Psoas muscle (tissue), 7 donors: ENCODE measurements at regions not wholly inside any gene's neighbourhood (a gene's known extent, or its start where the extent isn't known, plus 50 kb on each side); places are given as distances from the start of the nearest gene placed in this dataset.

Experiments
- ATAC-seq, 4 donors: fragments of 200-7000 bp; cut with Tn5 transposase; one replicate each; pipeline ENCODE4 v1.9.1; 2020; ENCODE audit warnings: moderate library complexity in 3 of 4, mild to moderate bottlenecking in 2 of 4
- DNase-seq, 2 donors: peaks; one replicate each; pipeline ENCODE4 v3.0.0-alpha.2; 2020
- H3K27ac ChIP-seq: fragments of 200-600 bp; one replicate; pipeline ENCODE4 v1.8.0; 2022
- H3K27me3 ChIP-seq, 3 donors: fragments of 200-600 bp in 1 of 3; one replicate each; pipeline versions ENCODE4 v1.6.1 to v1.8.0; 2013 to 2022; ENCODE audit warnings: low read length in 2 of 3, mild to moderate bottlenecking in 2 of 3, moderate library complexity in 1 of 3; ENCODE audit not compliant: insufficient read depth in 3 of 3
- H3K36me3 ChIP-seq, 2 donors: fragments of 200-600 bp in 1 of 2; one replicate each; pipeline versions ENCODE4 v1.6.1 to v1.8.0; 2013 to 2022; ENCODE audit warnings: low read depth in 1 of 2, mild to moderate bottlenecking in 1 of 2, moderate library complexity in 1 of 2; ENCODE audit not compliant: insufficient read depth in 1 of 2
- H3K4me1 ChIP-seq: fragments of 200-600 bp; one replicate; pipeline ENCODE4 v1.8.0; 2022
- H3K4me3 ChIP-seq: fragments of 200-600 bp; one replicate; pipeline ENCODE4 v1.8.0; 2022; ENCODE audit warnings: mild to moderate bottlenecking
- H3K9me3 ChIP-seq: fragments of 200-600 bp; one replicate; pipeline ENCODE4 v1.8.0; 2022
- WGBS, 3 donors: extraction: QIAGEN DNeasy Blood & Tissue Kit; methylation state at CpG; one replicate each; pipeline versions ENCODE4 v1.1.6 to v1.1.7; 2013; 5-methylcytosine and 5-hydroxymethylcytosine counted together
- intact Hi-C, 2 donors: fragments of 100-400 bp; cut with DNase I; formaldehyde crosslinking; loops; one replicate each; pipeline versions ENCODE4 v1.11.0 to v1.14.2; 2022
- TF ChIP-seq, protein P1 (sequence below): fragments of 200-600 bp; IDR thresholded peaks from one replicate; pipeline ENCODE4 v1.8.0; 2022; ENCODE audit warnings: antibody characterized with exemption
- donor health status: healthy with polysubstance abuse.
- donor health status: DM: no; HTN: no; CAD: no; lungs with moderate emphysema.
- donor health status: Bipolar disorder and iron deficiency.
- donor health status: healthy.
- donor health status: DM: yes; HTN: yes; CAD: no.
- donor health status: DM: no; HTN: no; CAD: no.
- donor health status: DM: yes; HTN: yes; CAD: no.

DNA sequence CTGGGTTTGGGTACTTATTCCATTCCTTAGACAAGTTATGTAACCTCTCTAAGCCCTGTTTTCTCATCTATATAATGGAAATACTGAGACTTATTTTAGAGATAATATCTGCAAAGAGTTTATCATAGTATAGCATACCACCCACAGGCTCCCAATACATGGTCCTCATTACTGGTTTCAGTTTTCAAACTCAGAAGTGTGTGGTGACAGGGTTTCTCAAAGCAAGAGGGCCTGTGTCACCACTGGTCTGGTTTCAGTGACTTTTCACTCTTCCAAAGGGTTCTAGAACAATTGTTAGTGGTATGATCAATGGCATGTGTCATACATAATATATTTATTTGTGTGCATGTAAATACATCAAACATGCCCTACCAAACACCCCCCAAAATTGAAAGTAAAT is 89.2 kb upstream of the BMPER start:
- ATAC-seq (no peak), DNase-seq (no peak)
- peaks cover 4% of the 10 kb centered on the region for H3K4me1 ChIP-seq
- TF ChIP-seq, protein P1, sequence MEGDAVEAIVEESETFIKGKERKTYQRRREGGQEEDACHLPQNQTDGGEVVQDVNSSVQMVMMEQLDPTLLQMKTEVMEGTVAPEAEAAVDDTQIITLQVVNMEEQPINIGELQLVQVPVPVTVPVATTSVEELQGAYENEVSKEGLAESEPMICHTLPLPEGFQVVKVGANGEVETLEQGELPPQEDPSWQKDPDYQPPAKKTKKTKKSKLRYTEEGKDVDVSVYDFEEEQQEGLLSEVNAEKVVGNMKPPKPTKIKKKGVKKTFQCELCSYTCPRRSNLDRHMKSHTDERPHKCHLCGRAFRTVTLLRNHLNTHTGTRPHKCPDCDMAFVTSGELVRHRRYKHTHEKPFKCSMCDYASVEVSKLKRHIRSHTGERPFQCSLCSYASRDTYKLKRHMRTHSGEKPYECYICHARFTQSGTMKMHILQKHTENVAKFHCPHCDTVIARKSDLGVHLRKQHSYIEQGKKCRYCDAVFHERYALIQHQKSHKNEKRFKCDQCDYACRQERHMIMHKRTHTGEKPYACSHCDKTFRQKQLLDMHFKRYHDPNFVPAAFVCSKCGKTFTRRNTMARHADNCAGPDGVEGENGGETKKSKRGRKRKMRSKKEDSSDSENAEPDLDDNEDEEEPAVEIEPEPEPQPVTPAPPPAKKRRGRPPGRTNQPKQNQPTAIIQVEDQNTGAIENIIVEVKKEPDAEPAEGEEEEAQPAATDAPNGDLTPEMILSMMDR = no peak
- no peaks in the 10 kb centered on the region for H3K36me3 ChIP-seq
- no peaks in the 10 kb centered on the region for H3K27me3 ChIP-seq
- intact Hi-C loops = no loop called here
- no peak overlapping the region for H3K27ac ChIP-seq
- peaks cover 6% of the 10 kb centered on the region for H3K9me3 ChIP-seq
- H3K4me3 ChIP-seq = no peak overlapping the region

DNA sequence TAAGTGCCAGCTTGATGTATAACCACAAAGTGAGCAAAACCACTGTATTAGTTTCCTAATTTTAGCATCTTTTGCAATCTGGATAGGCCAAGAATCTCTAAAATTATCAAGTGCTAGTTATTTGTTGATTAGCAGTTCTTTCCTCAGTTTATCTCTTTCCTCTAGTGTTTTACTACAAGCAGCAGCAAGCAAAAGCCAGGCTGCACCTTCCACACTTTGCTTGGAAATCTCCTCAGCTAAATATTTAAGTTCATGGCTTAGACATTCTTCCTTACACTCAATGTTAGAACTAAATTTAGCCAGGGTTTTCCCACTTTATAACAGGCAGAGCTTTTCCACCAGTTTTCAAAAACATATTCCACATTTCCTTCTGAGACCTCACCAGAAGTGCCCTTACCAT is 85.7 kb upstream of the BMPER start:
- Histone ChIP-seq H3K4me3 (no peak overlapping the region), H3K9me3 (peaks cover 6% of the 10 kb centered on the region), H3K4me1 (peaks cover 4% of the 10 kb centered on the region), H3K27me3 (no peaks in the 10 kb centered on the region), H3K36me3 (no peaks in the 10 kb centered on the region), H3K27ac (no peak overlapping the region)
- ATAC-seq (no peak), DNase-seq (no peak)
- TF ChIP-seq, protein P1 = no peak
- intact Hi-C loops = no loop called here

DNA sequence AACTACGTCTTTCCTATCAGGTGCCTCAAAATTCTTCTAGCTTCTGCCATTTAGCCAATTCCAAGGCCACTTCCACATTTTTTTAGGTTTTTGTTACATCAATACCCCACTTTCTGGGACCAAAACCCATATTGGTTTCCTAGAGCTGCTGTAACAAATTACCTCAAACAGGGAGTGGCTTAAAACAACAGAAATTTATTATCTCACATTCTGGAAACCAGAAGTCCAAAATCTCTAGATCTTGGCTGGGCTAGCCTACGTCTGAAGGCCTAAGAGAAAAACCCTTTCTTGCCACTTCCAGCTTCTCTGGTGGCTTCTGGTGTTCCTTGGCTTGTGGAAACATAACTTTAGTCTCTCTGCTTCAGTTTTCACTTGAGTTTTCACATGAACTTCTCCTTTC is 85.1 kb upstream of the BMPER start:
- ATAC-seq (no peak), DNase-seq (no peak)
- Histone ChIP-seq H3K9me3 (peaks cover 6% of the 10 kb centered on the region), H3K4me3 (no peak overlapping the region), H3K27ac (no peak overlapping the region), H3K4me1 (peaks cover 4% of the 10 kb centered on the region), H3K36me3 (no peaks in the 10 kb centered on the region), H3K27me3 (no peaks in the 10 kb centered on the region)
- TF ChIP-seq, protein P1 = no peak
- intact Hi-C loops = no loop called here
- WGBS, 3 donors = 83 to 87% (median 85%) methylated on average over 2 of the region's 2 CpGs

DNA sequence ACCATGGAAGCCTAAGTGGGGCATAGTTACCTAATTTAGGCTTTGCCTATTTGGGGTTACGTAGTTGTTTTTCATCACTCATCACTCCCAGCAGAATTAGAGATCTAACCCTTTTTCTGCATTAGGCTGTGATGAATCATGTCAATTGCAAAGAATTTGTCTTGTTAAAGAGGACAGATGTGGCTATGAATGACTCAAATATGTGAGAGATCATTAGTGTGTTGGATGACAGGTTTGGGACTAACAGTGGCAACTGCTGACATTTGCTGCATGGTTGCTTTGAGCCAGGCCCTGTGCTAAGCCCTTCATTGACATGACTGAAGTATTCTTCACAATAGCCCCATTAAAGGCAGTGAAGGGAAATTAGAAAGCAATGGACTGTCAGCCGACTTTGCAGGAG is 83.4 kb upstream of the BMPER start:
- peaks cover 6% of the 10 kb centered on the region for H3K9me3 ChIP-seq
- intact Hi-C loops = no loop called here
- no peak overlapping the region for H3K27ac ChIP-seq
- no peak overlapping the region for H3K4me3 ChIP-seq
- TF ChIP-seq, protein P1 = no peak
- DNase-seq = no peak
- 77 to 86% (median 79%) methylated on average over 2 of the region's 2 CpGs for whole genome bisulfite sequencing, 3 donors
- no peaks in the 10 kb centered on the region for H3K4me1 ChIP-seq
- no peak for ATAC-seq
- no peaks in the 10 kb centered on the region for H3K27me3 ChIP-seq
- no peaks in the 10 kb centered on the region for H3K36me3 ChIP-seq

DNA sequence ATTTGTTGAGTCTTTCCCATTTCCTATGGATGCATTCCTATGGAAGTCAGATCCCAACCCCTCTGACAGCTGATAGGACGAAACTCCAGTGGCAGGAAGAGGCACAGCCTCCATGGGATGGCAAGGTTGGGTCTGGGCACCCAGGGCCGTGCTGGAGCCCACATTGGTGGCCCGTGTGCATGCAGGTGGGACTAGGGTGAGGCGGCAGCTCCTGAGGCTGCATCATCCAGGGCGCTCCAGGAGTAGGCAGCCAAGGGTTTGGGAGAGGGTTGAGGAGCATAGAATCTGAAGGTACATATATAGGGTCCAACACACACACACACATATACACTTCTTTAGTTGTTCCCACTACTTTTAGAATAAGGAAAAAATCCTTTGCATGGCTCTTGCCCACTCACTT is 81.4 kb upstream of the BMPER start:
- Histone ChIP-seq H3K4me1 (no peaks in the 10 kb centered on the region), H3K27ac (no peak overlapping the region), H3K4me3 (no peak overlapping the region), H3K27me3 (no peaks in the 10 kb centered on the region), H3K36me3 (no peaks in the 10 kb centered on the region), H3K9me3 (peaks cover 4% of the 10 kb centered on the region)
- ATAC-seq (no peak), DNase-seq (no peak)
- 91 to 96% (median 93%) methylated on average over 5 of the region's 5 CpGs for WGBS, 3 donors
- intact Hi-C loops = no loop called here
- TF ChIP-seq, protein P1 = no peak
